DMS153 treated with DMSO at 0.1 percent for 48 hours (cell line): ENCODE measurements at regions not wholly inside any gene's neighbourhood (a gene's known extent, or its start where the extent isn't known, plus 50 kb on each side); places are given as distances from the start of the nearest gene placed in this dataset.

Experiments
- DNase-seq: peaks from one replicate; lab custom pipeline; 2025; ENCODE audit not compliant: unreplicated experiment; lab: John Stamatoyannopoulos, UW

GRCh38 chr1:98002288-98002687, 81.5 kb upstream of the DPYD start:
- DNase-seq, result no peak

DNA sequence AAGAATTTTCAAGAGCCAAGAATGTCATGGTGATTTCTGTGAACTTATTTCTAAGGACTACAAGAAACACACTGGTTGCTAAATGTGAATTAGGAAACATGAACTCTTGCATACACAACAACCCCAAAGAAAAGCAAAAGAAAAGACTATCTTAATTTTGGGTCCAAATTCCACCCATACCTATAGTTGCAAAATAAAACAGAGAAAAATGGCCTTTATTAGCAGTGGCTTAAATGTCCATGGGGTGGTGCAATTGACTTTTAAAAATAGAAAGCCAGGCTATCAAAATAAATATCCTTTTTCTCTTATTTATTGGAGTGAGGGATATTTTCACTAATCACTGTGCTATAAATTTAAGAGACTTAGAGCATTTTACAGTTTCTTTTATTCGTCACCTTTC, 80.9 kb upstream of the DPYD start:
- no peak for DNase-seq

DNA sequence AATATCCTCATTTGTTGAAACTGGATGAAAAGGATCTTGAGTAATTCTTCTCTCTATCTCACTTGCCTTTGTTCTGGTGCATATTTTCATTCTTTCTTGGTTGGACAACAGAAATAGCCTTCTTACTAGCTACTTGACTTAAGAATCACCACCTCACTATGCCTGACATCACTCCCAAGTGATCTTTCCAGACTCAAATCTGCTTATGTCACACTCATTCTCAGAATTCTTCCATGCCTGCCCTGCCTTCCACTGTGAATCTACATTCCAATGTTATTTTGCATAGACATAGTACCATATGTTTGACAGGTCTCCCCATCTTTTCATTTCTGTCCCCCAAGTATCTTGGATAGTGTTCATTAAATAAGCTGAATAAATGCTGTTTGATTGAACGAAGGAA, 78.5 kb upstream of the DPYD start:
- no peak for DNase-seq

GRCh38 chr1:97996880-97997279, 76.0 kb upstream of the DPYD start:
- no peak for DNase-seq

GRCh38 chr1:97989094-97989680, 68.4 kb upstream of the DPYD start:
- no peak for DNase-seq

DNA sequence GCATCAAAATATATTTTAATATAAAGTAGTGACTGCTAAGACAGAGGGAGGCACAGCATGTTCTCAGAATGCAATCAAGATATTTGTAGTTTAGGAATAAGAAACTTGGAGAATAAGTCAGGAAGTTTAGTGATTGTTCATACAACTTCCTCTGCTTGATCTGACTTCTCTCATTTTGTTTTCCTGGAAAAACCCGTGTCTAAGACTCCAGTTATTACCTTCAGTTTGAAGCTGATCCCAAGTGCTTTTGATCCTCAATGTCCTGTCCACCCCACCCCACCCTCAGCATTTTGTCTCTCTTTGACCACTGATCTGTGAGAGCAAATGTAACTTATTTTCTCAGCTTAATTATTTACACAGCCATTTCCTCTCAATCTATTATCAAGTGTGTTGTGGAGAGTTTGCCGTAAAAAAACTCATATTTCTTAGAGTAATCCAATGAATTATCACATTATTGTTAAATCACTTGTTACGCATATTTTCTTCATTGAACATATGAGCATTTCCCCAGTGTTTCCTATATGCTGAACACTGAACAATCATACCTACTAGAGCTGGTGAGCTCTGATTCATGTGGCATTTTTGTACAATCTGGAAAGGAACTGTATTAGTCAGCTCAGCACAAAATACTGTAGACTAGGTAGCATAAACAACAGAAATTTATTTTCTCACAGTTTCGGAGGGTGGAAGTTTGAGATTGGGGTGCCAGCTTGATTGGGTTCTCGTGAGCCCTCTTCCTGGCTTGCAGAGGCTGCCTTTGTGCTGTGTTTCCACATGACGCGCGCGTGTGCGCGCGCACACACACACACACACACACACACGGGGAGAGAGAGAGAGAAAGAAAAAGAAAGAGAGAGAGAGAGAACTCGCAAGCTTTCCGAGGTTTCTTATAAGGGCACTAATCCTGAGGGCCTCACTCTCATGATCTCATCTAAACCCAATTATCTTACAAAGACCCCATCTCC, 65.5 kb upstream of the DPYD start:
- DNase-seq, result no peak

GRCh38 chr1:97983126-97983525, 62.3 kb upstream of the DPYD start:
- DNase-seq, result no peak

- DNase-seq, result no peak
Measured at GRCh38 chr1:97980530-97980929, 59.7 kb upstream of the DPYD start.

GRCh38 chr1:97976801-97977200, 56.0 kb upstream of the DPYD start:
- DNase-seq, result no peak
